ENCODE measurements at regions not wholly inside any gene's neighbourhood (a gene's known extent, or its start where the extent isn't known, plus 50 kb on each side); places are given as distances from the start of the nearest gene placed in this dataset.

- DNase-seq: no peak
- no peak for TF ChIP-seq GATA1 (IDR thresholded peaks at IDR 0.05; ENCODE audit: low read depth, low read length)
- TF ChIP-seq POLR2A (IDR thresholded peaks at IDR 0.05; ENCODE audit: low read length): no peak
Observed at GRCh38 chr4:123802933-123803332, 406.3 kb downstream of the SPRY1 start.

DNA sequence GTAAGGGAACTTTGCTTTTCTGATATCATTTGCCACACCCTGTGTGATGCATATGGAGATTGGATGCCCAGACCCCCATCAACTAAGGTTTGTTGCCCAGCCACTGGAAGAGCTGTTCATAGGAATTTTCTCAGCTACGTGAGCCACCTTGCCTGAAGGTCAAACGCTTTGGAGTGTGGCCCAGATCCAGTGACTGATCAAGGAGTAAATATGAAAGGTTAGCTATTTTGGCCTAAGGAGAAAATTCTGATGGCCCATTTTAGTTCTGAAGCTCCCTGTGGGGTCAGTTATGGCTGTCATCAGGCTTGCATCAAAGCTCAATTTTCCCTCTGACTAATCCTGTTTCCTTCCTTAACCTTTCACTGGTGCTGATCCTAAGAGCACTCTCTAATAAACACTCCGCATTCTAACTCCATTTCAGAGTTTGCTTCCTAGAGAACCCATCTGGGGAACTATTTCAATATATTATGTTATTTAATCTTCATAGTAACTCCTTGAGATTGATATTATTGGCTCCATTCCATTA, 407.7 kb downstream of the SPRY1 start:
- DNase-seq: no peak
- TF ChIP-seq POLR2A (IDR thresholded peaks at IDR 0.05; ENCODE audit: low read length): no peak
- no peak for TF ChIP-seq GATA1 (IDR thresholded peaks at IDR 0.05; ENCODE audit: low read depth, low read length)

DNA sequence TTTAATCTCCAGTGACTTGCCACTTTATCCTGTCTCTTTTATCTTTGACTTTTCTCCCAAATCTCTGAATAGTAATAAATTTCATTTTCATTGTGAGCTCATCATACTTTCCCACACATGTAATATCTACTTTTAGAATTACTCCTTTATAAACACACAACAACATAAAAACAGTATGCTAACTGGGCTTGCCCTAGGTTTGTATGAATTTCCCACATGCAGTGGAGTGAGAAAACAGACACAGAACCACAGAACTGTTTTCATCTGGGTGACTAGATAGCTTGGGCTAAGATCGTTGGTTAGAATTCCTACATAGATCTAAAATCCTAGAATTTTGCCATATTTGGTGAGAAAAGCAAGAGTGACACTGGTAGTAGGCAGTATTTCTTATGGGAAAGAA, 409.5 kb downstream of the SPRY1 start:
- no peak for TF ChIP-seq GATA1 (IDR thresholded peaks at IDR 0.05; ENCODE audit: low read depth, low read length)
- TF ChIP-seq POLR2A (IDR thresholded peaks at IDR 0.05; ENCODE audit: low read length): no peak
- no peak for DNase-seq

- no peak for DNase-seq
- TF ChIP-seq GATA1 (IDR thresholded peaks at IDR 0.05; ENCODE audit: low read depth, low read length) (no peak), POLR2A (IDR thresholded peaks at IDR 0.05; ENCODE audit: low read length) (no peak)
Observed at GRCh38 chr4:123807187-123807586, 410.6 kb downstream of the SPRY1 start.

DNA sequence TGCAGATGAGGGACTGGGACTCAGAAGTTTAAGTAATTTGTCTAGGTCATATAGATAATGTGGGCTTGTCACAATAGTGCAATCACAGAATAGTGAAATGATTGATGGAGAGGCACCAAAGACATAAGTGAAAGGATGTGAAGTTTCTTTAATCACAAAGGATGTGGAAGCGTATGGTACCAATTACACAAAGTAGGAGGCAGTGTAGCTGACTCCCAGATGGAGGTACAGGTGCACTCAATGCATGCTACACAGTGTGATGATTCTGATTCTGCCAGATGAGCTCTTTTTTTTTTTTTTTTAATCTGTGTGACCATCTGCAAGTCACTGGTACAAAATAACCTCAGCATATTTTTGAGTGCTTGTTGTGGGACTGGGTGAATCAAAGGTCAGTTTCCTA, 411.3 kb downstream of the SPRY1 start:
- TF ChIP-seq GATA1 (IDR thresholded peaks at IDR 0.05; ENCODE audit: low read depth, low read length) (no peak), POLR2A (IDR thresholded peaks at IDR 0.05; ENCODE audit: low read length) (no peak)
- DNase-seq: no peak

DNA sequence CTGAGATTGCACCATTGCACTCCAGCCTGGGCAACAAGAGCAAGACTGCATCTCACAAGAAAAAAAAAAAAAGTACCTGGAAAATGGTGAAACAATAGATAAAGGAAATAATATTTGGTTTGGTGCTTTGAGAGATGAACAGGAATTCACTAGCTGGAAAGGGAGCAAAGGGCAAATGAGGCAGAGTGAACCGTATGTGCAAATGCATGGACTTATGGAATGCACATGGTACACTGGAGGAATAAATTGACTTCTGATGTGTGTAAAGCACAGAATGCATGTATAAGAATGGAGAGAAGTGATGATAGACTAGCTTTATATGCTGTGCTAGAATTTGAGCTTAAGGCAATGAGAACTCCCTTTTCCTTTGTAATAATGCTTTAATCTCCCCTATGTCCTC, 413.3 kb downstream of the SPRY1 start:
- no peak for DNase-seq
- no peak for TF ChIP-seq GATA1 (IDR thresholded peaks at IDR 0.05; ENCODE audit: low read depth, low read length)
- TF ChIP-seq POLR2A (IDR thresholded peaks at IDR 0.05; ENCODE audit: low read length): no peak

- no peak for TF ChIP-seq POLR2A (IDR thresholded peaks at IDR 0.05; ENCODE audit: low read length)
- TF ChIP-seq GATA1 (IDR thresholded peaks at IDR 0.05; ENCODE audit: low read depth, low read length): no peak
- no peak for DNase-seq
Observed at GRCh38 chr4:123812066-123812390, 415.4 kb downstream of the SPRY1 start.

DNA sequence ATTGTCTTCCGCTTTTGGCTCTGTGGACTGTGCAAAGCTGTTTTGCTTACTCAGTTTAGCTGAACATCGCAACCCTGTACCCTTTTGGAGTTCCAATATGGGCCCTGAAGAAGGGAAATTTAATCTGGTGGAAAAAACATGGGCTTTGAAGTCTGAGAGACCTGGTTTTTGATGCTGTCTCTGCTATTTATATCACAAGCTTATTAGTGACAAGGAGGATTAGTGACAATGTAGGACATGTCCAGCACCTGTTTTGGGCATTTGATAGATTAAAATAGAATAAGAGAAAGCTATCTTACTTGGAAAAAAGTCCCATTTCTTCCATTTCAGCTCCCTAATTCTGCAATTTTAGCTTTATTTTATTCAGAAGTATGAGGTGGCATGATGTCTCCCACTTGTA, 417.3 kb downstream of the SPRY1 start:
- TF ChIP-seq GATA1 (IDR thresholded peaks at IDR 0.05; ENCODE audit: low read depth, low read length) (no peak), POLR2A (IDR thresholded peaks at IDR 0.05; ENCODE audit: low read length) (no peak)
- DNase-seq: no peak

DNA sequence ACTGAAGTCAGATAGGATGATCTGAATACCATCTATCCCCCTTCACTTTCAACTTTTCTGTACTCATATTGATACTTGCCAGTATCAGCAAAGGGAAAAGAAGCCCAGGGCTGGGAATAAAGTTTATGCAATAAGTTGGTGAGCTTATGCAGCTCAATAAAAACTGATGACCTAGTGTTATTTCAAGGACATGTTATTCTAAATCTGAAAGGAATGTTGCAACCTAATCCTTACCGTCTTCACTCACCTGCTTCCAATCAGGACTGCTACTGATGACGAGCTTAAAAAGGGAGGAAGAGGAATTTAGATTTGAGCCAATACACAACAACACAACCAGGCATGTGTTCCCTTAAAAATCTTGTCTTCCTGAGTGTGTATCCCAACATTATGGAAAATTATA, 419.9 kb downstream of the SPRY1 start:
- TF ChIP-seq POLR2A (IDR thresholded peaks at IDR 0.05; ENCODE audit: low read length) (no peak), GATA1 (IDR thresholded peaks at IDR 0.05; ENCODE audit: low read depth, low read length) (no peak)
- no peak for DNase-seq

- no peak for TF ChIP-seq POLR2A (IDR thresholded peaks at IDR 0.05; ENCODE audit: low read length)
- no peak for TF ChIP-seq GATA1 (IDR thresholded peaks at IDR 0.05; ENCODE audit: low read depth, low read length)
- DNase-seq: no peak
Observed at GRCh38 chr4:123817025-123817688, 420.6 kb downstream of the SPRY1 start.

GRCh38 chr4:123819362-123820035, 422.9 kb downstream of the SPRY1 start:
- TF ChIP-seq GATA1 (IDR thresholded peaks at IDR 0.05; ENCODE audit: low read depth, low read length): no peak
- no peak for TF ChIP-seq POLR2A (IDR thresholded peaks at IDR 0.05; ENCODE audit: low read length)
- DNase-seq: no peak

DNA sequence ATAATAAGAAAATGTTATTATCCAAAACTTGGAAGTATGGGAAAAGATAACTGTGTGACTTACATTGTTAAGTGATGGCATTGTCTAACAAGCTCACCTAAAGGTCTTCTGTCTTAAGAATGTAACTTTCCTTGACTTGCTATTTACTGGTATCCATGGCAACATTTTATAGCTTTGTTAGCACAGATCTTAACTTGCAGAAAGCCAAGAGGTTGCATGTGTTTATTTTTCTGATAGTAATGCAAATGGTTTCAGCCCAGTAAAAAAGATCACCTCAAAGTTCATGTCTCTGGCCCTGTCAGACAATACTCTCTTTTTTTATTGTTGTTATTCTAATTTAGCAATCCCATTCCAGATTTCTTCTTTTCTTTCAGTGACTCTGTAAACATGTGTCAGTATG, 425.3 kb downstream of the SPRY1 start:
- no peak for TF ChIP-seq GATA1 (IDR thresholded peaks at IDR 0.05; ENCODE audit: low read depth, low read length)
- TF ChIP-seq POLR2A (IDR thresholded peaks at IDR 0.05; ENCODE audit: low read length): no peak

DNA sequence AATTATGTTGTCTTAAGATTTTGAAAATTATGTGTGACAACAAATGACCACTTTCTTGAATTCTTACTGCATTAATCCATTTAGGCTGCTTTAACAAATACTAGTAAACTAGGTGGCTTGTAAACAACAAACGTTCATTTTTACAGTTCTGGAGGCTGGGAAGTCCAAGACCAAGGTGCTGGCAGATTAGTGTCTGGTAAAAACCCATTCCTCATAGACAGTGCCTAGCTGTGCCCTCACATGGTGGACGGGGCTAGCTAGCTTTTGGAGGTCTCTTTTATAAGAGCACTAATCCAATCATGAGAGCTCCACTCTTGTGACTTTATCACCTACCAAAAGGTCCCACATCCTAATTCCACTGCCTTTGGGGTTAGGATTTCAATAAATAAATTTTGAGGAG, 425.8 kb downstream of the SPRY1 start:
- DNase-seq: no peak
- TF ChIP-seq GATA1 (IDR thresholded peaks at IDR 0.05; ENCODE audit: low read depth, low read length) (no peak), POLR2A (IDR thresholded peaks at IDR 0.05; ENCODE audit: low read length) (no peak)

More for the DNA sequence above, 425.3 kb downstream of the SPRY1 start:
- DNase-seq: no peak

- TF ChIP-seq POLR2A (IDR thresholded peaks at IDR 0.05; ENCODE audit: low read length): no peak
- TF ChIP-seq GATA1 (IDR thresholded peaks at IDR 0.05; ENCODE audit: low read depth, low read length): no peak
- DNase-seq: no peak
Observed at GRCh38 chr4:123823244-123823643, 426.6 kb downstream of the SPRY1 start.

DNA sequence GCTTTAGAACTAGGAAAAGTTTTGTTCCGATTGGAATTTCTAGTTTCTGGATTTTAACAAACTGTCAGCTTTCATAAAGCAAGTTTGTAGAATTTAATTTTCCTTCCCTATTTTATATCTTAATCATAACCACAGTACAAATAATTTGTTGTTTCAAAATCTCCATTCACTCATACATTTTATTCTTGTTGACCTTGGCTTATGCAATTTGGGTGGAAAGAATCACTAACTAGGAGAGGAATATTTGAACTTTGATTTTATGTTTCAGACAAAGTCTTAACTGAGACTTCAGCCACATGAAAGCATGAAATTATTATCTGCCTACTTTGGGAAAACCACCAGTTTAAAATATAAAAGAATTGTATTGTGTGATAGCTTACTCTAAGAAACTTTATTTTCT, 427.9 kb downstream of the SPRY1 start:
- DNase-seq: no peak
- no peak for TF ChIP-seq GATA1 (IDR thresholded peaks at IDR 0.05; ENCODE audit: low read depth, low read length)
- no peak for TF ChIP-seq POLR2A (IDR thresholded peaks at IDR 0.05; ENCODE audit: low read length)

Measured in erythroblast (primary cell).